Umbilical cord (tissue), 1 donor: ENCODE measurements at regions not wholly inside any gene's neighbourhood (a gene's known extent, or its start where the extent isn't known, plus 50 kb on each side); places are given as distances from the start of the nearest gene placed in this dataset.

Experiments used
- DNase-seq: peaks from one replicate; pipeline ENCODE4 v3.0.0-alpha.2; 2015; ENCODE audit warnings: low spot score

DNA sequence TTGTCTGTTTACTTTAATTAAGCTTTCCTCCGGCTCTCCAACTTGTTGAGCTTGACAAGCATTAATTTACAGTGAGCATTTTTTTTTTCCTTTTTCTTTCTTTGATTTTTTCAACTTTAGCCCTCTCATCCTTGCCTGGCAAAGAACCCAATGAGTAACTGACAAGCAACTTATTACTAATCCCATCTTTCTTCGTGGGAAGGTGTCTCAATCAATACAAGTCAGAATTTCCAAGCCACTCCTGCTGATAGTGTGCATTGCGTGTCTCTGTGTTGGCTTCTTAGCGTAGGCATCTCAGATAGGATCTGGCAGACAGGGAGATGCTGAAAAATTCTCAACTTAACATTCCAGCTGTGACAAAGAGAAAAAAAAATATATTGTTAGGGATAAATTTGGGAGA lies 527.7 kb upstream of the WWC1 start:
- peak; percentile 6 for DNase-seq

DNA sequence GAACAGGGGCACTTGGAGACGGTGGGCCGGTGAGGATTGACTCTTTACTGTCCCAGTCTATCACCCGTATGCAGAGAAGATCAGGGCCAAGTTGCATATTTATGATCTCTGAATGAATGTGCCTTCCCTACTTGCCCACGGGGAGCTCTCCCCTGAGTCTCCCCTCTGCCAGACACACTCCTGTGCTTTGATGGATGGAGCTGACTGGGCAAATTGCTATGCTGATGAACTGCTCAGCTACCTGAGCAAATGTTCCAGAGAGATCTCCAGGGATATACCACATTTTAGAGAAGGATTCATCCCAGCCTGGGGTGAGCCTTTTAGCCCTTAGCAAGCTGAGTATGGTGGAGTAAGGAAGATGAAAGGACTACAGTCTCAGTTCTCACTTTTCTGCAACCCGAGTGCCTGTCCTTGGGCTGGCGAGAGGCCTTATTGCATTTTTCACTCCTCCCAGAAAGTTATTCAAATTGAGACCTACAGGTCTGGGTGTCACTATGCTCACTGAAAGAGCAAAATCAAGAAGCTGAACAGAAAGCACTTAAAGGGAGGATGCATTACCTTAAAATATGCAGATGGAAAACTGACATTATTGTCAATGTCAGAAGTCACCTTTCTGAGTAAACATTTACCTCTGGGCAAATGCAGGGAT lies 526.7 kb upstream of the WWC1 start:
- no peak for DNase-seq

DNA sequence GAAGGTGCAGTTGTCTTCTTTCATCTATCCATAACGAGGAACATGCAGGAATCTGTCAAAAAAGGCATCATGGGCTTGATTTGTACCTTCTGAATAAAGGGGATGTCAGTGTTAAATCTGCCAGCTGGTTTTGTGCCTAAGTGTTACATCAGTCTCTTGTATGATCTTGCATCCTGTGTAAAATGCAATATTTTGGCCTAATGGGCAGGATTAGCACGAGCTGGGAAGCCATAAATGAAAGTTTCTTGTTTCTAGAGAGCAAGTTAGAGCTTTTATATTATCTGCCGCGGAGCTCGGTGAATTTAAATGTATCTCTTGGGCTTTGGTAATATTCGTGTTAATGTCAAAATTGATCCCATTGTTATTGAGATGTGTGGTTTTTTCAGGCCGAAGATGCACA lies 526.1 kb upstream of the WWC1 start:
- no peak for DNase-seq

DNA sequence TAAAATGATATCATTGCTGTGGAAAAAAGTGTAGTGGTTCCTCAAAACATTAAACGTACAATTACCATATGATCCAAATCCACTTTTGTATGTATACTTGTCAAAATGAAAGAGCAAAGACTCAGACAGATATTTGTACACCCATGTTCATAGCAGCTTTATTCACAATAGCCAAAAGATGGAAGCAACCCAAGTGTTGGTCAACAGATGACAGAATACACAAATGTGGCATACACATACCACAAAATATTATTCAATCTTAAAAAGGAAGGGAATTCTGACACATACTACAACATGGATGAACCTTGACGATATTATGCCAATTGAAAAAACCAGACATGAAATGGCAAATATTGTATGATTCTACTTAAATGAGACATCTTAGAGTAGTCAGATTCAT lies 524.5 kb upstream of the WWC1 start:
- DNase-seq, result no peak

DNA sequence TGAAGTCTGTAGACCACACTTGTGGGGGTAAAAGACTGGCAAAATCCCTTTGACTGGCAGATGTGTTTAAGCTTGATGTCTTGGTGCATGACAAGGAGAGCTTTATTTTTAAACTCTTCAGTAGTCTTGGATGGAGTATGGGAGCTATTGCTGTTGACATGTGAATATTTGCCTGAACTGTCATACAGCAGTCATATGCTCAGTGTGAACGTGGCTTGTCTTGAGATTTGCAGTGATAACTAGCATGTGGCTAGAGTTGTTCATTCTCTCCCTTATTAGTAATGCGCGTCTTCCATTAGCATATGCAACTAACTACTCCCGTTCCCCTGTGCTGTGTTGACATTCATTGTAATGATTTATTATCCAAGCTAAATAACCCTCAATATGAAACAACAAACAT lies 523.6 kb upstream of the WWC1 start:
- DNase-seq, result no peak

DNA sequence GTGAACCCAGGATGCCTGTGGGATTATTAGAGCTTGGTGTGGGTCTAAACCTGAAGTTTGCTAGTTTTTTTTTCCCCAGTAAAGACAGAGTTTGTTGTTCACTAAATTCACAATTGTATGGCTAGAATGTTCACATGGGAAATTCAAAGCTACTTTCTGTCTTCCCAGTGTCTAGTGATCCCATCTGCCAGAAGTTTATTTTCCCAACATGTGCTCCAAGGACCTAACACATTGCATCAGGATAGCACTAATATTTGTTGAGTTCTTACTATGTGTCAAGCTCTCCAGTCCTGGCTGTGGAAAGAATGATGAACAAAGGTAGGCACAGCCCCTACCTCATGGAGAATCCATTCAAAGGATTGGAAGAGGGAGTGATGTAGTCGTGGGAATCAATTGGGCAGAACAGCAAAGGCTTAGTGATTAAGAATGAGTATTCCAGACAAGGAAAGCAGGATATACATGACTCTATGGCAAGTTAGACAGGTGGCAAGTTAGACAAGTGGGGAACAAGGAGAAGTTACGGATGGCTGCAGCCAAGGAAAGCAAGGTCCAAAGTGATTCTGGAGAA lies 521.5 kb upstream of the WWC1 start:
- no peak for DNase-seq

DNA sequence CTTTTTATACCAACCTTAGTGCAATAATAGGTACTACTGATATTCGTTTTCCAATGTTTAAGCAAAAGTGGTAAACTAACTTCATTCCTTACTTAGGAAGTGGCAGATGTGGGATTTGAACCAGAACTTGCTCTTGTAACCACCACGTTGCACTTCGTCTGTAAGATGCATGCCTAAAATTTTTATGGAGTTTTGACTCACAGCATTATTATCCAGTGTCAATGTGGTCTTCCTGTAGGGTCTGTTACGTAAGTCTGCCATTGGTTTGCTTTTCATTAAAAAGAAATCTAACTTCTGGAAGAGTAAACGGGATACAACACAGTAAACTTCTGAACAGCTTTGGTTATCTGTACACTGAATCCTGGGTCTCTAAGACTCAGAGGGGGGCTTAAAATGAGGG lies 521.0 kb upstream of the WWC1 start:
- DNase-seq, result no peak

DNA sequence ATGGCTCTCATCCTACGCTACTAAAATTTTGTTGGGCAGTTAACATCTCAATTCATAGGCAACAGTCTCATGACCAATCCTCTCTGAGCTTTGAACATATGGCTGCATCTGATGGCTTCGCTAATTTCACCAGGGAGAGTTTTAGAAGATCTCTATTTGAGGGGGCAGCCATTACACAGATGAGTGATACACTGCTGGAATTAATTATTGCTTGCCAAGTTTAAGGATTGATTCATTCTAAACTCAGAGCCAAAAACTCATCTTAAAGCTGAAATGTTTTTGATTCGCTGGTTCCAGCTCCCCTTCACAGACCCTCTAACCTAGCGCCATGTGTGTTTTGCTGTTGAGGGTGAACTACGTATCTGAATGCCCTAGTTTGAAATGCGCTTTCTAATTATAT lies 519.9 kb upstream of the WWC1 start:
- DNase-seq, result no peak

DNA sequence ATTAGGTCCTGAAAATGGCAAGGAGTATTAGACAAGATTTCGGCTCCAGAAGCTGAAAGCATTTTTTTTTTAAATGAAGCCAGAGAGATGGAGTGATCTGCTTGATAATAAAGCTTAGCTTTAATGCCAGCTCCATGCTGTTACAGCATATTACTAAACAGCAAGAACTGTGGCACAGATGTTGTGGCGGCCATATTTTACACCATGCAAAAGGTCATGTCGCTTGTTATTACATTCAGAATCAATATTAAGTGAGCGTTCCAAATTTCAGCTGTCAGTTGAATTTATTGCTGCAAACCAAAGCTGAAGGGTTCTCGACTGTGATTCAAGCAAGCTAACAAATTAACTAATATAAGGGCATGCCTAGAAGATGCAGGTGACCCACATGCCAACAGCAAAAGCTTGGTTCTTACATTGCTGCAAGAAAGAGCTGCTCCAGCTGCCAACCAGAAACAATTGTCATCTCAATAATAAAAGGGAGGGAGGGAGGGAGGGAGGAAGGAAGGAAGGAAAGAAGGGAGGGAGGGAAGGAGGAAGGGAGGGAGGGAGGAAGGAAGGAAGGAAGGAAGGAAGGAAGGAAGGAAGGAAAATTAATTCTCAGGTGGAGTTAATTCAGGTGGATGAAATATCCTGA lies 517.7 kb upstream of the WWC1 start:
- no peak for DNase-seq

DNA sequence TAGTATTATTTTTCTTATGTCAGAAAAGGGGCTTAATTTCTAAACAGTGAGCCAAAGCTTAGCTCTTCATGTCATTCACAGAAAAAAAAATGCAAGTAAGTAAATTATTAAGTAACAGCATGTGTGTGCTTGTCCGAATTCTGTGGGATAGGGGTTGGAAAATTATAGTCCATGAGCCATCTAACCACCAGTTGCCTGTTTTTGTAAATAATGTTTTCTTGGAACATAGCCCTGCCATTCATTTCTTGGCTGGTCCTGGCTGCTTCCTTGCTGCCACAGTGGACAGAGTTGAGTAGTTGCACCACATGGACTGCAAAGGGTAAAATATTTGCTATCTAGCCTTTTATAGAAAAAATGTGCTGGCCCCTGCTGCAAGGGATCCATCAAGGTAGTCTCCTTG lies 513.7 kb upstream of the WWC1 start:
- no peak for DNase-seq

DNA sequence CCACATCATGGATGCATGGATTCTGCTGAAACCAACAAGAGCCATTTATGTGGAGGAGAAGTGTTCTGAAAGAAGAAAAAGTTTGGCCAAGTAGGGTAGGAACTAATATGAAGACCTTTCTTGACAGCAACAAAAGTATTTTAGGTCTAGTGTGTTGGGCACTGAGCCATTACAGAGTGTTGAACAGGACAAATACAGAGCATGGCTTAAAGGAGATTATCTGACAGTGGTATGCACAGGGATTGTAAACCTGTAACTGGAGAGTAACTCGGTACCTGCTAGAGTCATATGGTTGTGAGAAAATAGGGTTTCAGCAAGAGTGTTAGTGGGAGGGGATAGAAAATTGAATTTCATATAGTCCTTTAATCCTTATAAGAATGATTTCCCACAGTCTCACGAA lies 513.2 kb upstream of the WWC1 start:
- no peak for DNase-seq

DNA sequence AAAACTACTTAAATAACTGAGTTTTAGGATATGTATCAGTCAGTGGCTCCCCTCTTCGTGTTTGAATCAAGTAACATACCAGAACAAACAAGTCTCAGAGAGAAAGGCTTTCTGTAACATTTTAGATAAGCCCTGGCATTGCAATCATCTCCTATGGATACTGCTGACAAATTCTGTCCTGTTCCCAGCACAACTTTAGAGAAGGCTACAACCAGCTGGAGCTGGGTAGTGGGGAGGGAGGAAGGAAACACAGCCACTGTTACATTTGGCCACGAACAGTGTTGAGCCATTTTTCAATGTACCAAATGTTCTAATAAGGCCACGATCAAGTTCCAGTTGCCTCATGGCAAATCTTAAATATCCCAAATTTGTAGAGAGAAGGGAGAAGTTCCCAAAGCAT lies 511.8 kb upstream of the WWC1 start:
- no peak for DNase-seq

DNA sequence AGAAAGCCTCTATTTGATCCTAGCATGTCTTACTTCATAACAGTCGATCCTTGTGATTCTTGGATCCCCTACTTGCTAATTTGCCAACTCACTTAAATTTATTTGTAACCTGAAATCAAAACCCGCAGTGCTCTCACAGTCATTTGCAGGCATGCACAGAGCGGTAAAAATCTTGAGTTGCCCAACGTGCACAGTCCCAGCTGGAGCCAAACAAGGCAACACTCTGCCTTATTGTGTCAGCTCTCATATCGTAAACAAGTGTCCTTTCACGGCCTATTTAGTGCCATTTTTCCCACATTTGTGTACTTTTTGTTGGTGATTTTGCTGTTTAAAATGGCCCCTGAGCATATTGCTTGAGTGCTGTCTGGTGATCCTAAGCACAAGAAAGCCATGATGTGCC lies 511.3 kb upstream of the WWC1 start:
- DNase-seq, result no peak

DNA sequence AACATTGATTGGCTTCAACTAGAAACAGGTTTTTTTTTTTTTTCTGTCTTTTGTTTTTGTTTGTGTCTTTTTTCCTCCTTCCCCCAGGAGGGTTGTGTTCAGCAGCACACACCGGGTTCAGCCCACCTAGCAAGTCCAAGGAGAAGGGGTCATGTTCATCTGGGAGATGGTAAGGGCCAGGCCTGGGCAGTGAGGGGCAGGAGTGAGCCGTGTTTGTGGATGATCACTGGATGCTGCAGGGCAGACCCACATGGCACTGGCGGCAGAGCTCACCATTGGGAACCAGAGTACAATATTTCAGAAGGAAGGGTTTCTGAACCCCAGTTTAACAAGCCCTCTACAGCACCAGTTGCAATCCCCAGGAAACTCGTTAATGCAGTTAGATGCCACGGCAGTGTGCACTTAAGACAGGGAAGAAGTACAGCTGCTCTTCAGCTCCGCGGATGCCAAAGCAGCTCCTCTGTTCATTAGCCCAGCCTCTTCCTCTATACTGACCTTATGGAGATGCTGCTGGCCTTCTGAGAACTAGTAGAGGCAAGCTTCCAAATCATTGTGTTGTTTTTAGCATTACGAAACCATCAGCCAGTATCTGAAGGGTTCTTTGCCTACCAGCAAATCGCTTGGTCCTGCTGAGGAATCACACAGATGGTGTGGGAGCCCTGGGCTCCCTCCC lies 508.2 kb upstream of the WWC1 start:
- DNase-seq, result no peak

DNA sequence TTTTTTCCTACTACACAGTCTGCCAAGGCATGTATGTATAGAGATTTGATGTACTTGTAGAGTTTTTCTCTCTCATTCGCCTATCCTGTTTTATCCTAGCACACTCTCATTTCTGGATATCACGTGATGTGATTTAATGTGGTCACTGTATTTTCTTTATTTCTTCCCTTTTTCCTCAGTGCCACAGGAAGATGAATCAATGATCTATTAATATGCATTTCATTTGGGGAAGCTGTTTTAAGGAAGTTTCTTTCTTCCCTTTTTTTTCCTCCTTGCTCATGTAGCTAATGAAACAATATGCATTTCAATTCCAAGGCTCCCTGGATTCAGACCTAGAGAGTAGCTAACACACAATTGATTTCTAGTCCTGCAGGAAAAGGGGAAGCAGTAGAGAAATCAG lies 506.3 kb upstream of the WWC1 start:
- DNase-seq, result peak; percentile 17

DNA sequence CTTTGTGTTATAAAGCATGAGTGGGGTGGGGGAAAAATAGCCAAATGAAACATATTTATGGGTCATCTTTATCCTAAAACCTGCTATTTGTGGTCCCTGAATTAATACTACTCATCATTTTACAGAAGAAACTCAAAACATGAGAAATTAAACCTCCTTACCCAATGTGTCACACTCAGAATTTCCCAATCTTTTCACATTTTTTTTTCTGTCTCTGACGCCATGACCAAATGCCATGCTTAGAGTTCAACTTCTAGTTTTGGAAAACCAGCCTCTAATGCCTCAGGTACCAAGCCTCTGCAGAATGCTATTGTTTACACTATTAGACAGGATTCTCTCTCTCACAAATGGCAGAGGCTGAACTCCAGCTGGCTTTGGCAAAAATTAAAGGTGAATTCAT lies 505.5 kb upstream of the WWC1 start:
- DNase-seq, result no peak

DNA sequence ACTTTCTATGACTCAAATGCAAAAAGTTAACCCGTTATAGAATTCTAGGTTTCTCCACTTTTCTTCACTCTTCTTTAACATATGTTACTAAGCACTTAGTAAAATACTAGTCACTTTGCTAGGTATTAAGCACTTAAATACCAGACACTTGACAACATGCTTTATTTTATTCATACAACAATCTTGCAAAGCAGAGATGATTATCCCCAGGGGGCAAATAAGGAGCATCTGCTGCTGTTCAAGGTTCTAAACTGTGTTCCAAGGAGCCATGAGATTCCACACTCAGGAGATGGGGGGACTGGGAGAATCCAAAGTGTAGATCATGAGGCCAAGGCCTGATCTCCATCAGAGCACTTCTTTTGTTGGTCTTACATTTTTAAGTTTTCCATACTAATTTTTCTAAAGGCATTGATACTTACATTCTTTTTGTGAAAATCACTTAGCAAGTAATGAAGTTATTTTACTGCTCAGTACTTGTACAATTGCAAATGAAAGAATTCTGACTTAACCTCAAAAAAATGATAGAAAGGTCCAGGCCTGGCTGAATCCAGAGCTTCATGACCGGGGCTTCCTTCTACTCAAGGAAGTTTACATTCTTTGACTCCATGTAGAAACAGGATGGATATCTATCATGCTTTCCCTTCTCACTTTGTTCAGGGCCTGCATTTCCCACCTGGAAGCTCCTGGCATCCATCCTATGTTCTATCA lies 504.4 kb upstream of the WWC1 start:
- no peak for DNase-seq

DNA sequence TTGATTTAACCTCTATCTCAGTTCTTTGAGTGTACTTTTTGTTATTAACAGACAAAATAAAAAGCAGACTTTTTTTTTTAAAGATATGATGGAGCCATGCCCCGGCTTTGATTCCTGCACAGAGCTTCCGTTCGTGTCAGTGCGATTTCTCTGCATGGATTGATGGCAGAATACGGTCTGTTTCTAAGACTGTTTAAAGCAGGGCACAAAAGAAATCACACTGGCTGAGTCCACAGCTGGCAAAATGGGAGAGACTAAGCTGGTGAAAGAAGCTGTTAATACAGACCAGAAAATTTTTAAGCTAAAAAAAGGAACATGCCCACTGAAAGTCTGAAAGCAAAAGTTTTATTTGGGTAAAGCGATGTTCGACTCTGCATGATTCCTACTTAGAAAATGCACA lies 501.4 kb upstream of the WWC1 start:
- no peak for DNase-seq

DNA sequence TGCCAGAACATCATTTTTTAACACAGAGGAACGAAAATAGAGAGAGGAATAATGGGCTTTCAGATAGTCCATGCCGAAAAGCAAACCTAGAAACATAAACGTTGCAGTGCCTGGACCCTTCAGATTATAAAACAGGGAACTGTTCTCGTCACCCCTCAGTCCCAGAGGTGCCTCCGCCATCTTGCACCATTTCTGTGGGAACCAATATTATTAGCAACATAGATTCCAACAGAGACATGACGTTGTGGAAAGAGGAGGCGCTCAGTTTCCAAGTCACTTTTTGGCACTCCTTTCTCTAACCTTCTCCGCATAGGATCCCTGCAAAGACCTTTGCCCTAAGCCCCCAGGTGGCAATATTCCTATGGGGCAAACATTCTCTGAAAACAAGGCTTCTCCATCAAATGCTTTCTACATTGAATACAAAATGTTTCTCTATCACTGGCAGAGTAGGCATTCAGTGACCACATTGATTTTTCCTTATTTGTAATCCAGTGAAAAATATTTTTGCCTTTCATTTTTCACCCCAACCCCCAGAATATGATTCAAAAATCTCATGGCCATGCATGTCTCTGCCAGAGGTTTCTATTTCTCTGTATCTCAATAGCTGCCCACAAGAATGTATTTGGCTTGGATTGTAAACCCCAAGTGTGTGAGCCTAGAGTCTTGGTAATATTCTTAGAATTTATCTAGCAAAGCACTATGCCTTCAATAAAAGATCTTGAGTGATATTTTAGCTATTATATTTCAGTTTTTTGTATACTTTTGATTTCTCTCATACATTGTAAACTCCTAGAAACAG lies 500.8 kb upstream of the WWC1 start:
- no peak for DNase-seq

DNA sequence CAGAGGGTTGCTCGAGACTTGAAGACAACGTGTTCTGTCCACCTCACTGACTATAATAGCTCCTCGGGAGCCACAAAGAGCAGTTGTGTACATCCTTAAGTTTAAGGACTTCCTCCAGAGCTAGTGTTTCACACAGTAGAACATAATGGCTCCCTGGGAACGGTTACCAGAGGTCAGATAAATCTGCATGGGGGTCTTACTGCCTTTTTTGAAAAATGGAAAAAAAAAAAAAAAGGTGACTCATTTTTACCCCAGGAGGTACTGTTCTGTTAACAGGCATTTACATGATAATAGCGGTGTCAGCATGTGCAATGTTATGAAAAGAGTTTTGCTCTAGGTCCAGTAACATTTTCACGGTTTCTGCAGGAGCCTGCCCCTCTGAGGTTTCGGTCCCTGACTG lies 498.9 kb upstream of the WWC1 start:
- no peak for DNase-seq

DNA sequence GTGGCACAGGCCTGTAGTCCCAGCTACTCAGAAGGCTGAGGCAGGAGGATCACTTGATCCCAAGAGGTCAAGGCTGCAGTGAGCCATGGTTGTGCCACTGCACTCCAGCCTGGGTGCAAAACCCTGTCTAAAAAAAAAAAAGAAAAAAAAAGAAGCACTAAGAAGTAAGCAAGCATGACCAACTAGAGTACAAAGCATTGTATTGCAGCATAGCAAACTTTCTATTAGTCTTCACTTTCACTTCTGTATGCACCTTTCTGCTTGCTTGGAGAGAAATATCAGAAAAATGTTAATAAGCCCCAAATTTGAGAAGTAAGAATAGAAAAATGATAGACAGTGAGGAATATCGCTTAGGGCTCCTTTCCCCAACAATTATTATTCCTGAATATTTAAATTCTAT lies 497.7 kb upstream of the WWC1 start:
- no peak for DNase-seq

DNA sequence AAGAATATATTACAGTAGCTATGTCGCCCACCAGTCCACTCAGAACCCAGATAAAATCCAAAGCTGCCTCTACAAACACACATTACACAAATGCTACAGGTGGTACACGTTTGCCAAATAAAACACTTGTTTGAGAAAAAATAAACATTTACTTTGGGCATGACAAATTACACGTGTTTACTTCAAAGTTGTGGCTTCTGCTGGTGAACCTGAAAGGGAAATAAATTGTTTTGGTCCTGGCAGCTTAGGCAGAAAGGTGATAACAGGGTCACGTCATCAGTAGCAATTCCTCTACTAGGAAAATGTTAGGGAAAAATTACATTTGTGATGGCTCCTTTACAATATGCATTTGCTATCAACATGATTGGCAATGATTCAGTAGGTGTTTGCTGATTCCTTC lies 497.3 kb upstream of the WWC1 start:
- no peak for DNase-seq
